Fibroblast of skin of back (primary cell): ENCODE measurements at regions not wholly inside any gene's neighbourhood (a gene's known extent, or its start where the extent isn't known, plus 50 kb on each side); places are given as distances from the start of the nearest gene placed in this dataset.
A peak's percentile ranks its signal among the peaks of the same experiment; 100 is the strongest.

ENCODE experiments used
- DNase-seq: peaks from one replicate; pipeline ENCODE4 v3.0.0-alpha.2; 2013

DNA sequence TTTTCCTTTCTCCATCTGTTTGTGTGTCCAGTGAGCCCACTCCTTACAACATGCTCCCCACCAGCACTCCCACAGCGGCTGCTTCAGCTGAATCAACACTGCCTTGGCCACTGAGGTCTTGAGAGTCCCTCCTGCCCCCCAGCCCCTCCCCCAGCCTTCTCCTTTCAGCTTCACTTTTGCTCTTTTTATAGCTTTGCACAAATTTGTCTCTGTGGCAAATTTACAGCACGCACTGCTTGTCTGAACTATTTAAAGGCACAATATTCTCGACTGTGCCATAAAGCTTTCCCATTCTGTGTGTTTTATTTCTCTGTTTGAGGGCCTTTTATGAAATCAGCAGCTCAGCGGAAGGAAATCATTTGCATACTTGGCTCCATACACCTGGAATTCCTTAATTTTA lies 579.3 kb downstream of the TOX3 start:
- DNase-seq, result no peak

DNA sequence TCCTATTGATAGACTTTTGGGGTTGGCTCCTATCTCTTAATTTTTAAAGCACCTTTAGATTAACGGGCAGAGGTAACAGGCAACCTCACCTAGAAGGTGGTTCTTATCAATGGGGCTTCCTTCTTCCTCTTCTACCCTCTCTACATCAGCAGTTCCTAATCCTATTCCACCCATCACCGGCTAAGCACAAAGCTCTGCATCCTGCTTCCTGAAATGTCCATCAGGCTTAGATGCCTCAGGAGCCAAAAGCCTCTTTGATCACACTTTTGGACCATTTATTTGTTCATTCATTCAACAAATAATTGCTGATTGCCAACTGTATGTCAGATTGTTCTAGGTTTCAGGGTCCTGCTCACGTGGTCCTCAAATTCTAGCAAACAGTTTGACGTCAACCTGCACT lies 586.0 kb downstream of the TOX3 start:
- no peak for DNase-seq

DNA sequence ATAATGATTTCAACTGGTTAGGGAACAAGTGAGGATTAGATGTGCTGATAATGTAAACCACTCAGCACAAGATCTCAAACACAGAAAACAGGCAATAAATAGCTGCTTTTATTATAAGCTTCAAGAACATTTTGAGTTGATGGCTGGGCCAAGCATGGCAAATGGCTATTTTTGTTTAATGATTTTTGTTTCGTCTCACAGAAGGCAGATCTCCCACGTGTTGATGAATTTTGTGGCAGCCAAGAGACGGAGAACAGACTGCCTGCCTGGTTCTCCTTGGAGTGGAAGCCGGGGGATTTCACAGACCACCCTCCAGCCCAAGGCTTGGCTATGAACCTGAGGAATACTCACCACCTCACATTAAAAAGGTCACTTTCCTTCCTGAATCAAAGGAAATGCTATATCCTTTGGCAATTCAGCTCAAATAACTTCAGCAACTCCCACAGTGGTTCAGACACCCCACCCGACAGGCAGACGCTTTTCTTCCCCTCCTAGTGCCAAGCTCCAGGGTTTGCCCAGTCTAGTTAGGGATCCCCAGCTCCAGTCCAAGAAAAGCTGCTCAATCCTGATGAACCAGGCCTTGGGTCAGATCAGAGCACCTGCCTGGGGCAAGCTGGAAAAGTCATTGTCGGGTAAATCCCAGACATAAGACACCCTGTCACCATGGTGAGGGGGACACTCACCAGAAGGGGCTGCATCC lies 593.5 kb downstream of the TOX3 start:
- no peak for DNase-seq

DNA sequence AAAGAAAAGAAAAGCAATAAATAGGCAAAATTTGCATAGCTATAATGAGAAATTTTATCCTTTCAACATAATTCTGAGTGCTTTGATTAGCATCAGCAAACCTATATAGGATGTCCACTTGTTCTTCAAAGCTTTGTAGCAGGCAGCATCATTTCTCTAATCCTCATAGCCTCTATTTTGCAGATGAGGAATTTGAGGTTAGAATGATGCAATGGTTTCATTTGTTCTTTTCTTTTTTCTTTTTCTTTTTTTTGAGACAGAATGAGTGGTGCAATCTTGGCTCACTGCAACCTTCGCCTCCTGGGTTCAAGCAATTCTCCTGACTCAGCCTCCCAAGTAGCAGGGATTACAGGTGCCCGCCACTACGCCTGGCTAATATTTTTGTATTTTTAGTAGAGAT lies 594.4 kb downstream of the TOX3 start:
- no peak for DNase-seq

DNA sequence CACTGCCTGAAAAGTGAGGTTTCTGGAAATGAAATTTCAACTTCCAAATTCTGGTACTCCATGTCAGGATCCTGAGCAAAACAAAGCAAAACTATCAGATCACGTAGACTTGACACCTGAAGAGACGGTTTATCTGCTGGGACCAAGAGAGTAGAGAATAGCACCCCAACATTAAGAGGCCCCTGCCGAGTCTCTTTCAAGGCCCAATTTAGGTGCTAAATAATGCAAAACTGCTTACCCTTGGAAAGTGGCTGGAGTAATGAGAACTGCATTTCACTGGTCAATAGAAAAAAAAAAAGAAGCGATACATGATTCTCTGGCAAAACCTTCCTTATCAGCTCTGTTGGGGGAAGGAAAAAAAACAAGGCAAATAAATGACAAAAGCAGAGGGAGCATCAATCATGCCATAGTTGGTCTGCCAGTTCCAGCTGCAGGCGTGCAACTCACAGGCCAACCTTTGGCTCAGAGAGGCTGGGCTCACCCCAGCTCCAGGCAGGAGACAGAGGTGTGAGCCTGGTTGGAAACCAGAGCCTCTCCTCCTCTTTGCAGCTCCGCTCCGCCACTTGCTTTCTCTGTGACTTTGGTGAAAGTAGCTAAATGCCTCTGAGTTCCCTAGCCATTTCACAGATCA lies 595.2 kb downstream of the TOX3 start:
- DNase-seq, result no peak

DNA sequence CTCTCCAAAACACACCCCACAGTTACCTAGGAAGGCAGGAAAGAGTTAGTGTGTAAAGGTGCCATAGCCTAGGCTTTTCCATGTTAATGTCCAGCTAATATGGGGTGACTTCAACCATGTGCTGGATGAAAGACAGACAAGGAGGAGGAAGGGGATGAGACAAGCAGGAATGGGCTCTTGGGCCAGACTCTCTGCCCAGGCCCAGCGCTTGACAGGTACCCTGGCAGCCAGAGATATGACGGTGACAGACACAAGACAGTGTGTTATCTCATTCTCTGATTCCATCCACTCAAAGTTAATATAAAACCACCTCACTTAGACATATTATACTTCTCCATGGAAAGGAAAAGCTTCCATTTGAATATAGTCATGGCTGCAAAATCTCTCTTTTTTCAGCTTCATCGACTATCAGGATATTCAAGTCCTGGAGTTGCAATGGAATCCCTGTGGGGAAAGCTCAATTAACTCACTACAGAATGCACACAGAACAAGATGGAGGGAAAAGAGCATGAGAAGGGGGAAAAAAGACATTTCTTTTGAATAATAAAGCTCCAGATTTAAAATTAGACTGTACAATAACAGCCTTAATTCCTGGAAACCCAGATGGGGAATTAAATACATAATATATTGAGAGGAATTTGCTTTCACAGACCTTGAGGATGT lies 596.7 kb downstream of the TOX3 start:
- no peak for DNase-seq

DNA sequence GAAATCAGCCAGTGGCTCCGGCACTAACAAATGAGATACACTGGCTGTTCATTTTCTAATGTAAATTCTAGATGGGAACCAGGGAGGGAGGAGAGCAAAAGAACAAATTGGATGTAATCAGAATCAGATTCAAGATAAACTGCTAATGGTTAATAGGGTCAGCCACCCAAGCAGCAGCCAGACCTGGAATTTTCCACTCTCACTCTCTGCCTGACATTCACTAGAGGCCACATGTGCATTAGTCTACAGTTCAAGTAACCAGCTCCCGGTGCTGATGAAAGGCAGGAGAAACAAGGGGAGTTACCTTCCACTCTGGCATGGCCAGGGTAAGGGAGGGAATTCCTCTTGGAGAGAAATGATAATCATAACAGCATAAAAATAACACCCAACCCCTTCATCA lies 597.7 kb downstream of the TOX3 start:
- DNase-seq, result no peak

DNA sequence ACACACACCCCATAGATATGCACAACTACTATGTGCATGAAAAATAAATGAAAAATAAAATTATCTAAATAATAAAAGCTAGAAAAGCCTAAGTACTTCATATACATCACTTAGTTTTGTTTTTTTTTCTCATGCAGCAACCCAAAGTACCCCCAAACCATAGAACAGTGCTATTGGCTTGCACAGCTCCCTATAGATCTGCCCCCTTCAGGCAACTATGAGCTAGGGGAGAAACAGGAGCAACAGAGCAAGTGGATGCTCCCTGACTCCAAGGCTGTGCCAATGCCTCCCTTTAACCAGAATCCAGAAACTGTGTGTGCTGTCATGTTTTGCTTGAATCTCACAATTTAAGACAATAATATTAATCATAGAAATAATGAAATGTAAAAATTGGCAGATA lies 605.5 kb downstream of the TOX3 start:
- no peak for DNase-seq

DNA sequence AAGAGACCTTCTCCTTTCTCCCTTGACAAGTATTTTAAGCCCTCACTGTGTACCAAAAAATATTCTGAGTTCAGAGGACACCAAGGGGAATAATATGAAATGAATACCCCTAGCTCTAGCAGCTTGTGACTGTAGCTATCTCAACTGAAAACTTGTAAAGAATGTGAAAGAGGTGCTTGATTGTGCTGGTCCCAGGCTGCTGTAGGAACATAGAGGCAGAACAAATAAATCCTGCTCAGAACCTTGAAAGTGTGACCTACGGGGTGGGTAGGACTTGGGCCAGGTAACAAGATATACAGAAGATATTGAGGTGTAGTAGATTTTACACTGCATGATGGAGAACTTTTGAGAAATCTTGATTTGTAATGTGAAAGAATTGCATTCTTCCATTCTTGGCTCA lies 606.8 kb downstream of the TOX3 start:
- DNase-seq, result no peak

DNA sequence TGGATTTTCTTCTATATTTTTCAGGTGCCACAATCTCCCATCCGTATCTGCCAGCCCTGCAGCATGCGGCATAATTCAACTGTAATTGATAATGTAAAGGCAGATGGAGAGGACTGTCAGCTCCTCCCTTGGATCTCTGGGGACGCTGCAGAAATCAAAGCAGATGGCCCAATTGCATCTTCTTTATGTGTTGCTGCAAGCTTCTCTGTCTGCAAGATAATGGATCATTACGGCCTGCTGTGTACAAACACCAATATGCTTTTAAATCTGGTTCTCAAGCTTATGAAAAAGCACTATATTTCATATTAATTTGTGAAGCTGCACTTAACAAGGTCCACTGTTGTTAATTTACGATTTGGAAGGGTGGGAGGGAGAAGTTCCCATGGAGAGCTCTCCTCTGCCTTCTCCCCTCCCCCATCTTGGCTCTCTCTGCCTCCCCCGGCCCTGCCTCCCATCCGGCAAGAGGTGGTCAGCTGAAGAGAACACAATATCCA lies 607.5 kb downstream of the TOX3 start:
- DNase-seq, result no peak

DNA sequence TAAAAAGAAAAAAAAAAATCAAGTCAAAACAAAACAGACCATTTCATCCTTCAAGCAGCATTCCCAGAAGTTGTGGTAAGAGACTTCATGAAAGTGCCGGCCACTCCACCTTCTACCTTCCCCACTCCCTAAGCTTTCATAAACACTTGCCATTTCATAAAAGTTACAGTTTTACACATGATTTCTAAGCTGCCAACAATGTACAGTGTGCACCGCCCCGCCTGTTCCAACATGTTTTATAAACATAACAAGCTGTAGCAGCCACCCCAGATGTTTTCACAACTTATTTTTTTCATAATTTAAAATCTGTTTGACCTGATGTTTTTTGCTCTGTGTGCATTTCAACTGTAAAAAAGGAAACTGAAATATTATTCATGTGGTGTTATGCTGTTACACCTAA lies 608.1 kb downstream of the TOX3 start:
- no peak for DNase-seq

DNA sequence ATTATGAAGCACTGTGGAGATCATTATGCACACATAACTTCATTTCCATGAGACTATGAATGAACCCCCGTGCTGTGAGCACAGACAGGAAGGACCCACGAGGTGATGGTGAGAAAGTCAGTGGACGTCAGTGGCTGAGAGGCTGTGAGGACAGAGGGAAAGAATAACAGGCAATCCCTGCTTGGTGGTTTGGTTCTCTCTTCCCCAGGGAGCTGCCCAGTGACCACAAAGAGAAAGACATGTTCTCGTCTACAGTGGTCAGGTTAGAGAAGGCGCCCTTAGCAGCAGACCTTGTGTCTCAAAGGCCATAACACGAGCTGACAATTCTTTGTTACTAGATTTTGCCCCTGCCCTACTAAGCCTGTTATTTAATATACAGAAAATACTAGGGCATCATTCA lies 609.2 kb downstream of the TOX3 start:
- no peak for DNase-seq

DNA sequence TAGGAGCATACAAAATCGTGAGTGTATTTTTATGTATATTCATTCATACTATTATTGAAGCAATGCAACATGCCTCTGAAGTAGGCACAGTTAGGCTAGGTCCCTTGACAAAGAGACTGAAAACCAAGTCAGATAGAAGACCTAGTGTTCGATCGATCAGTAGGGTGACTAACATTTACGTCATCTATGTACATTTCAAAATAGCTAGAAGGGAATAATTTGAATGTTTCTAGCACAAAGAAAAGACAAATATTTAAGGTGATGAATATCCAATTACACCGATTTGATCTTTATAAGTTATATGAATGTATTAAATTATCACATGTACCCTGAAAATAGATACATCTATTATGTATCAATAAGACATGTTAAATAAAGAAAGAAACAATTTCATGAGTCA lies 610.1 kb downstream of the TOX3 start:
- DNase-seq, result no peak

DNA sequence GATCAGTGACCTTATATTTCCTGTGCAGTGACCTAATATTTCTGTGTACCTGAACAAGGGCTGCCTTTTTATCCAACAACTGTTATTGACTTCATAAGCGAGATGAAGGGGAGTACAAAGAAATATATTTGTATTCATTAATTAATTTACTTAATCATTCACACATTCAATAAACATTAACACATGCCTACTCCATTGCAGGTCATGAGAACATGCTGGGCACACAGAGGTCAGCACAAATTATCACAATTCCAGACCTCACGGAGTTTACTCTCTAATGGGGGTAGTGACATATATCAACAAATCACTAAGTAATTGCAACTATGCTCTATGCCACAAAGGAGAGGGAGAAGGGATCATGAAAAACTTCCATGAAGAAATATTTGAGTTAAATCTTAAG lies 614.6 kb downstream of the TOX3 start:
- no peak for DNase-seq

DNA sequence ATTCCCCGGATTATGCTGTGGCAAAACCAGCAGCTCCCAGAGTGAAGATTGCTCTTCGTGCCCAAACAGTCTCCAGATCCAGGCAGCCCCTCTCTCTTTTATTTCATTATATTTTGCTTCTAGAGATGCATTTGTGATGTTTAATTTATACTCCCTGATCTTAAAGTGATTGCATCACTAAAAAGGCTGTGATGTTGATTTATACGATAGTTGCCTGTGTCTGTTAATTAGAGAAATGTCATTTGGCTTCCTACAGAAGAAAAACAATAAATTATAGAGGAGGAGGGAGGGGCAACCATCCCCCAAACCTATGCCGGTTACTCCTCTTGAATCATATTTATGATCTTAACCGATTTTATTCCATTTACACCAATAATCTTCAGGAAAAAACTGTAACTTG lies 615.3 kb downstream of the TOX3 start:
- DNase-seq, result no peak

DNA sequence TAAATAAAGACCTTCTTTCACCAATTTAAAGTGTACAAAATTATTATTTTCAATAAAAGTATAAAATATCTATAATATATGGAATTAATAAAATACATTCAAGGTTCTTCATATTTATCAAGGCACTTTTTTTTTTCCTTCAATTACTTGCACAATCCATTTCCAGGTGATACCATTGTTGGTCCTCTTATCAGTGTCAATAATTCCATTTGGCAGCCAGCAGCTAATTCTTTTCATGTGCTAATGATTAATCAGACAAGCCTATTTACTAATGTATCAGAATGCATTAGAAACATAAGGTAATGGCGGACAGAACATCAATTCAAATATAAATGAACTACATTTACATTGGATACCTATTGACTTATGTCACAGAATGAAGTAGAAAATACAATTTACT lies 622.2 kb downstream of the TOX3 start:
- DNase-seq, result no peak

DNA sequence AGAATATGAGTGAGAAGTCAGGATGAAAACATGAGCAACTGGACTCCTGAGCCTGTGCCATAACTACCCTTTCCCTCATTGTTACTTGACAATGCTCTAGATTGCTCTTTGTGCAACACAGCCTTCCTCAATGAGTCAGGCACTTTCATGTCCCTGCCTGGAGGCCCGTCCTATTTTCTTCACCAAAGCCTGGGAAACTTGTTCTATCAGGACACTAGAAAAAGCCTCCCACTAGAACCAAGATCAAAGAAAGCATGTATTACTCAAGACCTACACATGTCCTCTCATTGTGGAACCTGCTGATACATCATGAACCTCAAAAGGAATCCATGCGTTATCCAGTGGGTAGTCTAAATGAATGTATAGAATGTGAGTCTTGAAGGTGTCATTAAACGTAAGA lies 624.5 kb downstream of the TOX3 start:
- DNase-seq, result no peak

DNA sequence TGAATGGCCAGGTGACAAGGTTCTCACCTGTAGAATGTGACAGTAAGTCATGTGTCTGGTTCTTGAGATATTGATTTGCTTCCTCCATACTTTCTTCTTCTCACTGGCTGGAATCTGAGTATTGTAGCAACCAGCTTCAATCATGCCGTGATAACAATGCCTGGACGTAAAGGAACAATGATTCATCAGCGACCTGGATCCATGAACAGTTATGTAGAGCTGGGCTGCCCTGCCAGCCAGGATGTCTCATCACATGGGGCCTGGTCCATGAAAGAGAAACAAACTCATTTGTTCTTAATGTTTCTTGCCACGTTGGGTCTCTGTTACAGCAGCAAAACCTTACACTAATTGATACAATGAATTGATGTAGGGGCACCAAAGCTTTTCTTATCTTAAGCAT lies 627.2 kb downstream of the TOX3 start:
- no peak for DNase-seq

DNA sequence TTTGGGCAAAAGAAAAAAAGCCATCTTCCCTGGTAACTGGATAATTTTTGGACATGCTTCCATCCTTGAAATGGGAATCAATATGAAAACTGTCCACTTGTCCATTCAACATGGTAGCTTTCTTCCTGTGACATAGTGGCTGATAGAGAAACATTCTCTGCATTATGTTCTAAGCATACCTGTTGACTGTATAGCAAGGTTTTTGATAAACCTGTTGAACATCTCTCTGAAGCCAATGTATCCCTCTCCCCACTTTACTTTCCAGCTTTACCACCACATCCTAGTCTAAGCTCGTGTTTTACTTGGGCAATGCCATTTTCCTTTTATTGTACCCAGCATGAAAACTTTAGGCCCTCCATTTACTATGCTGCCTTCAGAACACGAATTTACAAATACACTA lies 630.1 kb downstream of the TOX3 start:
- DNase-seq, result no peak

DNA sequence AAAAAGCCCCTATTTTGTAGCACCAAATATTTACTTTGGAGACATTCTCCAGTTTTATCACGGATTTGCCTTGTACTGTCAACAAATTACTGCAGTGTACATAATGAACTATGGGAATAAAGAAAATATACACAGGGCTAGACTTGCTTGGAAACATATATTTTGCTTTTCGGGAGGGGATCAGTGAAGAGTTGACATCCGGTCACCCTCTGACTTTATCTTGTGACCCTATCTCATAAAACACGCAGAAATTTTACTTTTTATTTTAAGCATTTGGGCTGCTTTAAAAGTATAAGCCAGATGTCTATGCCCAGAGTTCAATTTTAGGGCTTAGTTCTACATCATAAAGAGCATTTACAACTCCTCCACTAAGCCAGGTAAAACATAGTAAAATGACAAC lies 630.7 kb downstream of the TOX3 start:
- no peak for DNase-seq

DNA sequence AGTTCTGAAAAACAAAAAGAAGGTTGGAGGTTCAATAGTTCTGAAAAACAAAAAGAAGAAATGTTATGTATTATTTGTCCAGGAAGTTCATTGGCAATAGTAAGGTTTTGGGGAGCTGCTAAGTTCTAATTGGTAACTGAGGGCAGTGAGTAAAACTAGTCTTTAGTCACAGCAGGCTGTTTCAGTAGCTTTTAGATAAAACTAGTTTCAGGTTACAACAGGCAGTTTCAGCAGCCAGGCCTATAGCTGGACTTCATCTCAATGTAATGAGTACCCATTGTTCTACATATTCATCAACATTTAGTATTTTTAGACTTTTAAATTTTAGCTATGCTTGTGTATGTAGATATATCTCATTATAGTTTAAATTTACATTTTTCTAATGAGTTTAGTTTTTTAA lies 639.3 kb downstream of the TOX3 start:
- DNase-seq, result no peak

DNA sequence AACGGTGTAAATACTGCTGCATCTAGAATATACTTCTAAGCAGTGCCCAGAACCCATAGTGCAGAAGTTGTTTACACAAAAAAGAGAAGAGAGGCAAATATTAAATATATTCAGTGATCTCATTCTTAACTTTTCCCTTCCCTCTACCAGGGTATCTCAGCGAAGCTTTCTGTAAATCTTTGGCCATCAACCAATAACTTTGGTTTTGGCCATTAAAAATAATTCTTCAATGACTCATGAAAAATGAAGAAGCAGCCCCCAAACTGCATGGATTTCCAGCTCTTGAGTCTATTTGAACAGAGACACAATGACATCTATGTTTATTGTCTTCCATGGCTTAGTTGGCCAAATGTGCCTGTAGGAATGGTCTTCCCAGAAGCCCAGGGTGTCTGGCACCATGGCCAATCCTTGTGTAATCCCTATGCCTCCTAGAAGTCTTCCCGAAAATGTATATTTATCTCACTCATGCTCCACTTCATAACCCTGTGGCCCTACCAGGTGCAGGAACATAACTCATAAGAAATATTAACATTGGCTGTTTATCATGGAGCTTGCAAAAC lies 646.6 kb downstream of the TOX3 start:
- peak; percentile 9 for DNase-seq

DNA sequence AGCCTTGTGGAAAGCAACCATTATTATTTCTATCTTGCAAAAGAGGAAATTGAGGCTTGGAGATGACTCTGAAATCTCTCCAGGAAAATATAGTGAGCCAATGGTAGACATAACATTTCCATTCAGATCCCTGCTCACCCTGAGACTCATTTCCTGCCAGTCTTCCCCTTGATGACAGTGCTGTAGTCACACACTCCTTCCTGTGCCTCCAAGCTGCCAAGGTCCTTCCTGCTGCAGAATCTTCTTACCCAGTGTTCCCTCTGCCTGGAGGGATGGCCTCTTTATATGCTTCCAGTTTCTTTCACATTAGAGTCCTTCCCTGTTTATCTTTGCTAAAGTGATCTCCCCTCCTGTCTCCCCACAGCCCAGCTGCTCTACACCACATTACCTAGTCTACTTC lies 648.1 kb downstream of the TOX3 start:
- peak; percentile 33 for DNase-seq

DNA sequence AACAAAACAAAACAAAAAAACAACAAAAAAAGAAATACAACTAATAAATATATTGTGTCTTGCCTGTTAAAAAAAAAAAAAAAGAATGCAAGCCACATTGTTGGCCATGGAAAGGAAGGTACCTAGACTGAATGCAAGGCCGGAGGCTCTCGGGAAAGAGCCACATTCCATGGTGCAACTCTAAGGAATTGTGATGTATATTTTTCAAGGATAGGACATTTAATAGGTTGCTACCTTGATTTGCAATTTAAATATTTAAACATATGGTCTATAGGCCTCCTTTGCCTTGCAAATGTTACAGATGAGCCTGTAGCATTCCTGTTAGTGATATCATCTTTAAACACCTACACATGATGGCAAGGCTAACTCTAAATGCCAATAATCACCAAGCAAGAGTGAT lies 650.9 kb downstream of the TOX3 start:
- no peak for DNase-seq
